Activated T-cell treated with anti-CD3 and anti-CD28 coated beads, Interleukin-2, amount 50 U/mL, for 1 hour (primary cell): ENCODE measurements at regions not wholly inside any gene's neighbourhood (a gene's known extent, or its start where the extent isn't known, plus 50 kb on each side); places are given as distances from the start of the nearest gene placed in this dataset.
"Not testable (repeated sequence)": the region's sequence is repeated elsewhere in the genome, so short reads cannot be mapped to it uniquely, and the experiment has no call there.

Source experiments
- DNase-seq: peaks from one replicate; pipeline ENCODE4 v3.0.0-alpha.2; 2020

DNA sequence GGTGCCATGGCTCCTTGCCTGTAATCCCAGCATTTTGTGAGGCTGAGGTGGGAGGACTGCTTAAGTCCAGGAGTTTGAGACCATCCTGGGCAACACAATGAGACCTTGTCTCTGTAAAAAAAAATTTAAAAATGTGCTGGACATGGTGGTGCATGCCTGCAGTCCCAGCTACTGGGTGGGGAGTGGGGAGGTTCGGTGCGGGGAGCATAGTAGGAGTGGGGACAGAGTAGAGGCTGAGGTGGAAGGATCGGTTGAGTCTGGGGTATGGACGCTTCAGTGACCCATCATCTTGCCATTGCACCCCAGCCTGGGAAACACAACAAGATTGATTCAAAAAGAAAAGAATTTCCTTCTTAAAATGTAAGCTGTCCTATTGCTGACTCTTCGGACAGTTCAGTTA lies 1490.0 kb upstream of the GBE1 start:
- DNase-seq, result no peak

DNA sequence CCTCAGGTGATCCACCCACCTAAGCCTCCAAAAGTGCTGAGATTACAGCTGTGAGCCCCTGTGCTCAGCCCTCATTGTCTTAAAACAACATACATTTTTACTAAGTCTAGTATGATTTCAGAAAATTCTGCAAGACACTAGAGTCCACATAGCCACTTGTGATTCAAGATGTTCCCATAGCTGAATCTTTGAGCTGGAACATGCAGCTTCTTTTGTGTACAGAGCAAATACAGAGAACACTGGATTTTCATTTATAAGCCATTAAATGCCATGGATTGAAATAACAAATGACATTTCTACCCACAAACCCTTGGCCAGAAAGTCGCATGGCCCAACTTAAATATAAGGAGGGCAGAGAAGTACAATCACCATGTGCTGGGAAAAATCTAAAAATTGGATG lies 1489.2 kb upstream of the GBE1 start:
- no peak for DNase-seq

DNA sequence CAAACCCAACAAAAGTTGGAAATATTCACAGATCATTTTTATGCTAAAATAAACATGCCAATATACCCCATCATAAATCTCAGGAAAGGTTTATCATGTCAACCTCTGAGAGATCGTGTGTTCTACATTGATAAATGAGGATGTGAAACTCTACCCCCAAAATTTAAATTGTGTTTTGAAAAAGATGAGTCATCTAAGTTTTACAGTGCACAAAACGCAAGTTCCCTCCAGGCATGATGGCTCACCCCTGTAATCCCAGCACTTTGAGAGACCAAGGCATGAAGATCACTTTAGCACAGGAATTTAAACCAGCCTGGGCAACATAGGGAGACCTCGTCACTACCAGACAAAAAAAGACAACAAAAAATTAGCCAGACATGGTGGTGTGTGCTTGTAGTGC lies 1487.0 kb upstream of the GBE1 start:
- no peak for DNase-seq

DNA sequence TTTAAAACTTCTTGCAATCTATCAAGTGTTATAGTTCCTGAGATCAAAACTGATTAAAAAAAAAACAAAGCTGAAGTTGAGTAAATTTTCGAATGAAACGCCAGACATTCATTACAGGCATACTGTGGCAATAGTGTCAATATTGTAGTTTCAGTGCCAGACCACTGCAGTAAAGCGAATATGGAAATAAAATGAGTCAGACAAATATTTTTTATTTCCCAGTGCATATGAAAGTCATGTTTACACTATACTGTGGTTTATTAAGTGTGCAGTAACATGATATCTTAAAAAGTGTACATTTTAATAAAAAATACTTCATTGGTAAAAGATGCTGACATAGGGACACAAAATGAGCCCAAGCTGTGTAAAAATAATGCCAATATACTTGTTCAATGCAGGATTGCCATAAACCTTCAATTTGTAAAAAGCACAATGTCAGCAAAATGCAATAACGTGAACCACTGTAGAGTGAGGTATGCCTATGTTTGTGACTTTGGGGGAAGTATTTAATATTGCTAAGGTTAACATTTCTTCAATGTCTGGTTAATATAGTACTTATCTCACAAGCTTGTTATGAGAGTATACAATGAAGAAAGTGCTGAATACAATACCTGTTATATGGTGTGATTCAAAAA lies 1473.9 kb upstream of the GBE1 start:
- no peak for DNase-seq

DNA sequence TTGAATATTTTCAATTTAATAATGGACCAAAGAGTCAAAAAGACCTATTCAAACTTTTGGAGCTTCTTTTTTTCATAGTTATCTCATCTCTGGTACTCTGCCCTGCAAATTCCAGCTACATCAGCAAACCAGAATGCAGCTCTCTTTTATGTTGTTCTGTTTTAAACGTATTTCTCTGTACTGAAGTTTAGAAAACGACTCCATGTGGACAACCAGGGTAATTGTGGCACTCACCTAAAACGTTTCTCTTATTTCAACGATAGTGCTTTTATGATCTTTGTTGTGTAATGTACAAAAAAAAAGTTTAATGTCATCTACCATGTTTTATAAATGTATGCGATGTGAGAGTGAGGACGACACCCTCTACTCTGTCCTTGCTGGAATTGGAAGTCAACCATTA lies 1472.3 kb upstream of the GBE1 start:
- no peak for DNase-seq

DNA sequence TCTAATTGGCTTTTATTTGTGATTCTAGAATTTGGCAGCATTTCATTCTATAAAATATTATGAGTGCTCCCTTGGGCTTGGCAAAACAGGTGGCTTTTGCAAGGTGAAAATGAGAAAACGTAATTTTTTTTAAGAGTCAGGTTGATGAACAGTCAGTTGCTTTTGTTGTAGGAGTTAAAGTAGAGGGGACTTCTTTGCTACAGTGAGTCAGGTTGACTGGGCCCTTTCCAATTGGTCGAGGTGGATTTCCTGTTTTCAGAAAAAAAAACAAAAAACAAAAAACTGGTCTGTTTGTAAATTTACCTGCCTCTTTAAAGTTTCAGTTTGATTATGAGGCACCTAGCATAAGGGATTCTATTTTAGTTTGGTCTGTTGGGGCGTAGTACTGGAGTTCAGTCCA lies 1469.4 kb upstream of the GBE1 start:
- DNase-seq, result no peak

DNA sequence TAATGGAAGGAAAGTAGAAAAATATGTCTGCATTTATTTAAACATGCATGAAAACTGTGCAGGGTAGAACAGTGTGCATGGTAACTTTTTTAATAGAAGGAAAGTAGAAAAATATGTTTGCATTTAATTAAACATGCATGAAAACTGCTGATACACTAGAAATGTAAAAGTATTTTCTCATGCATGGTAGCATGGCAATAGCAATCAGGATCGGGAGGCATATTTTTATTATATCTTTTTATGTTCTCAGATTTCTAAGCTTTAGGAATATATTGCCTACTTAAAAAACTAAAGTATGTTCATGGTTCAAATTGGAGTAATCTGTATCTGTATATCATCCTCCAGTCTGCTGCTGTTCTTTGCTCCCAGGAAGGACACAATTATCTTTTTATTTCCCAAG lies 1468.9 kb upstream of the GBE1 start:
- DNase-seq, result no peak

DNA sequence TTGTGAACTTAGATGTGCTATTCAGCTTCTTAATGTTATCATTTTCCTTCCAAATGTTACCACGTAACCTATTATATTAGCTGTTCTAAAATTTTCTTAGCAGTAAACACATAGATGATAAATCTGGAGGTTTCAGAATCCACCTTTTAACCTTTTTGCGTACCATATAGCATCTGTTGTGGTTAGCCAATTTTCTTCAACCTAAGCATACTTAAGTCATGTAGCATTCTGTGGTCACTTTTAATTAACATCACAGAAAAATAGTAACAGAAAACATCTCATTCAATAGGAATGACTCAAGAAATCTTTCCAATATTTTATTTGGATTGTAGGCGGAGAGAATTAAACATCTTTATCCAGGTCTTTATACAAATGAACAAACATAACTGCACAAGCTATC lies 1465.3 kb upstream of the GBE1 start:
- no peak for DNase-seq

DNA sequence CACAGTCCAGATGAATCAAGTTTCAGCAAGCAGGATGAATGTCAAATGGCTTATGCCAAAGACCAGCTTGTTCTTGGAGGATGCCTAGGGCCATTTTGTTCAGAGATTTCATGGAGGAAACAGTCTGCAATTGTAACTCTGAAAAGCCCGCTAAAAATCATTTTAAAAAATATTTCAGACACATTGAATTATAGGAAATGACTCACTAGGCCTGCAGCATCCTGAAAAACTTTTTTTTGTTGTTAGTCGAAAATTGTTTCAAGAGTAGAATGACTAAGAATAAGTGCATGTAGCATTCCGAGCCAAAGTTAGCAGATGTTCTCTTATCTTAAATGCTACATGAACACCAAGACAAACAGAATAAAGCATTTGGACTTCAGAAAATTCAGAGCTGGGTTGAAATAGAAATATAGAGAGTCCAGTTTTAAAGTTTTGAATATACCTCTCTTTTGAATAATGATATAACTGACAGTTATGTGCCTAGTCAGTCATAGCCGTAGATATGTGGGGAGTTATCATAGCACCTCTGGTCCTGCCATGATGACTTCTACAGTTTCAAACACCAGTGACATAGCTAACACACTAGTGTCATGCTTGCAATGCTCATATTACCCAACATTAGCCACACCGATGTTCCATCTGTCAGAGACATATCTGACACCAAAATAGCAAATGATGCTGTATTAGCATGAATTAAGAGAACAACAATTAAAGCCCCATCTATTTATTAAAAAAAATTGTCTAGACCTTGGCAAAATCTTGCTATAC lies 1462.8 kb upstream of the GBE1 start:
- DNase-seq, result no peak

DNA sequence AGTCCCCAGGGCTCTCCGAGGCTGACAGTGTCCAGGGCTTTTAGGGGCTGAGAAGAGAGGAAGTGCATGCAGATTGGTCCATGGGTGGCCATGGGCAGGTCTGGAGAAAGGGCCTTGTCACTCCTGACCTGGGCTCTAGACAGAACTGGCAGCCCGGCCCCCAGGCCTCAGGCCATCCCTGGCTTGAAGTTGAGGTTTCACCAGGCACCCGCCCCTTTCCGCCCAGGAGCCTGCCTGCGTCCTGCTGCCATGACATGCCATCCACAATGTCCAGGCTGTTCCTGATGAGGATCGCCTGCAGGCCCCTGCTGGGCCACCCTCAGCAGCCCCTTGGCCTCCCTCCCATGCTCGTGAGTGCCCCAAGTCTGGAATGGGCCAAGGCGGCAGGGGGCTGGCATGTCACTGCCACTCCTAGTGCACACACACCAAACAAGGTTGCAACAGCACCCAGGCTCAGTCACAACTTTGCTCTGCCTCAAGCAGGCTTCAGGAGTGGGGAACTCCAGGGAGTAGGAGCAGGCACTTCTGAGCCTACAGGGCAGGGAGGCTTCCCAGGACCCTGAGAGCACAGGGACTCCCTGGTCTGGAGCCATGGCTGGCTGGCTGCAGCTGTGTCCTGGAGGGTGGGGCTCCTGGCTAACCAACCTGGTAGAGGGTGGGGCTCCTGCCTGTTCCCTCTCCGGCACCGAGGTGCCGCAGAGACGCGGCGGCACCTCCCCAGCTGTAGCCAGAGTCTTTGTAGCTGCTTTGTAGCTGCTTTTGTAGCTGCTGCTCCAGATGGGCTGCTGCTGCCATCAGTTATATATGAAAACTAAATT lies 1457.1 kb upstream of the GBE1 start:
- DNase-seq, result no peak

DNA sequence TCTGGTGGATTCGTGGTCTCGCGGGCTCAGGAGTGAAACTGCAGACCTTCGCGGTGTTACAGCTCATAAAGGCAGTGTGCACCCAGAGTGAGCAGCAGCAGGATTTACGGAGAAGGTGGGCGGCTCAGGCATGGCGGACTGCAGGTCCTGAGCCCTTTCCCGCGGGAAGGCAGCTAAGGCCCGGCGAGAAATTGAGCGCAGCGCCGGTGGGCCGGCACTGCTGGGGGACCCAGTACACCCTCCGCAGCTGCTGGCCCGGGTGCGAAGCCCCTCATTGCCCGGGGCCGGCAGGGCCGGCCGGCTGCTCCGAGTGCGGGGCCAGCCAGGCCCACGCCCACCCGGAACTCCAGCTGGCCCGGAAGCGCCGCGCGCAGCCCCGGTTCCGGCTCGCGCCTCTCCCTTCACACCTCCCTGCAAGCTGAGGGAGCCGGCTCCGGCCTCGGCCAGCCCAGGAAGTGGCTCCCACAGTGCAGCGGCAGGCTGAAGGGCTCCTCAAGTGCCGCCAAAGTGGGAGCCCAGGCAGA lies 1456.2 kb upstream of the GBE1 start:
- DNase-seq, result not testable (repeated sequence)

DNA sequence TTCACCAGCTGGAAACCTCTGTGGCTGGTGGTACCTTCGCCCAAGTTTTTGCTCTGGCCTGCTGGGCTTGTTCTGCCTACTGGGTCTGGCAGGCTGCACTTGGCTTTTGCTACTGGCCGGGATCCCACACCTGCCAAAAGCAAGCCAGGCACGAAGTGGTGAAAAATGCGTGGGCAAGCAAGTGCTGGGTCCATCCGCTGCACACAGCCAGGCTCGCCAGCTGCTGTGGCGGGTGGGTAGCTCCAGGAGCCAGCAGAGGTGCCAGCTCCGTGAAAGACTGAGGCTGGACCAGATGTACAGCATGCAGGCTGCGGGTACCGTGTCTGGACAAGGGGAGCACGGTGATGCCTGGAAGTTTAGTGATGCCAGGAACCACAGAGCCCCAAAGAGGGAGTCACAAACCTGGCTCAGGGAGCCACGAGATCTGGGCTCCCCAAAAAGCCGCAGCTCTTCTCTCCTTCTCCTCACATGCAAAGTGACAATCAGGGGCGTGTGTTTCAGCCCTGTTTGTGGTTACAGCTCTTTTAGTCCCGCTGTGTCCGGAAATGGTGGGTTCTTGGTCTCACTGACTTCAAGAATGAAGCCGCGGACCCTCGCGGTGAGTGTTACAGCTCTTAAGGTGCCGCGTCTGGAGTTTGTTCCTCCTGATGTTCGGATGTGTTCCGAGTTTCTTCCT lies 1455.6 kb upstream of the GBE1 start:
- no peak for DNase-seq

DNA sequence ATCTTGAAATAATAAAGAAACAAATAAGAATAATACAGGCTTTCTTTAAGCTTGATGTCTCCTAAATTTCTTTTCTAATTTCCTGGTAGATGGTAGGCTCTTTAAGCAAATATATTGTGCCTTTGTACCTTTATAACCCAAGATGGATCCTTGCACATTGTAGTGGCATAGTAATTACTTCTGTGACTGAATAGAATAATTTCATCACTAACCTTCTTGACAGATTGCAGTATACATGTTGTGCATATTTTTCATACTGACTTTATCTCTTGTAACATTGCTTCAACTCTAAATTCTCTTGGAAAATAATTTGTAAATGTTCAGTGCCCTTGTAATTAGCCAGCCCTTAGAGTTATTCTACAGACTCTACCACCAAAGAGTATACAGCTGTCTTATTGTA lies 1433.8 kb upstream of the GBE1 start:
- DNase-seq, result no peak

DNA sequence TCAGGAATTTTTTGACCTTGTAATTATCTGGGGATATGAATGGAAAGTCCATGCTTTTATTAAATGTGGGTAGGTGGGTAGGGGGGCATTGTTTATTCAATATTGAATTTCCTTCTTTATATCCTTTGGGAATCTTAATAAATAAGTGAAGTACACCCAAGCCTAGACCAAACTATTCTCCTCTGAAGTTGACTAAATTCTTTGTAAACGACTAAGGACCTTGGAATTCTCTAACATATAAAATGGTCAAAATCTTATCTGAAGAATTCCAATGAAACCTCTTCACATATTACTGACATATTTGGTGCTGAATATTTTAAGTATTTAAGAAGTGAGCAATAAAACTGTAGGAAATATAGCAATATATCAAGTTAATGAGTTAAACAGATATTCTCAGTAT lies 1432.1 kb upstream of the GBE1 start:
- DNase-seq, result no peak

DNA sequence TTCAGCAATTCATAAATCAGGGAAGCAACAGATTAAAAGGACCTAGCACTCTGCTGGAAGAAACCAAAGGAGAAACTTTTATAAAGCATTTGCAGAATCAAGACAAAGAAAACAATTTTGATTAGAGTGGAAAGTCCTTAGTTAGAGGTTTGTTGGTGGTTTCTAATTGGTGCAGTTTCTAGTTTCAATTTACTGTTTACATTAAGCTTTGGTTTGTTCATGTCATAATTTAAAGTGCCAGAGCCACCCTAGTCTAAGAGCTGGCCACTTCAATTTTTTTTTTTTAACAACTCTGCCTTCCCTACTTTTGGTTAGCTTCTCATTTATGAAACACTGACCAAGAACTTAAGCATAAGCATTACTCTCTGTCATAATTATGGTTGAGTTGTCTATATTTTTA lies 1428.2 kb upstream of the GBE1 start:
- no peak for DNase-seq

DNA sequence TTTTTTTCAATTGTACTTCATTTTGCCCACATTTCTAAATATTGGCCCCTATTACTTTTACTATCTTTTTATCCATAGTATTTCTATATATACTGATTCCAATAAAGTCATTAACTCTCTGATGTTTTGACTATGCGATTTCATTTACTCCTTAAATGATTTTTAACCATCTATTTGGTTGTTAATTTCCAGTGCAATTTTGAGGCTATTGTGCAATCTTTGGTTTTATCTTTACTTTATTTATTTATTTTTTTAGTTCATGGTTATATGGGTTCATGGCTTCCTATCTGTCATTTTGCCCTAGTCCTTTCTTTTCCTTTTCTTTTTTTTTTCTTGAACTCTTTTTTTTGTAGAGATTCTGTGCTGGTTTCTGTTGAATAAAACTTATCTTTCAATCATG lies 1408.0 kb upstream of the GBE1 start:
- DNase-seq, result no peak

DNA sequence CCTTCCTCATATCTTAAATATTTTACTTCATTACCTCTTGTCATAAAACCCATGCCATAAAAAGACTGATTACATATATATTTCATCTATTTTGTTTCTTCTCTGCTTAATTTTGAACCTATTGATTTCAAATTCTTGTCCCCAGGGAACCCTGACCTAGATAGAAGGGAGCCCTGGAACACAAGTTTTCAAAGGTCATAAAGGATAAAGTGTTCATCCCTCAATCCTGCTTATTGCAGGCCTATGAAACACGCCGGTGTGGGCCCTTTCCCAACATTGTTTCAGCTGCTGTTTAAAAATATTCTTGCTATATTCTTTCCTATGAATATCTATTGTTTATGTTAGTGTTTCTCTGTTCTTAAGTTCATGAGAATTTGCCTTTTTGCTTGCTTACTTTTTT lies 1389.5 kb upstream of the GBE1 start:
- no peak for DNase-seq

DNA sequence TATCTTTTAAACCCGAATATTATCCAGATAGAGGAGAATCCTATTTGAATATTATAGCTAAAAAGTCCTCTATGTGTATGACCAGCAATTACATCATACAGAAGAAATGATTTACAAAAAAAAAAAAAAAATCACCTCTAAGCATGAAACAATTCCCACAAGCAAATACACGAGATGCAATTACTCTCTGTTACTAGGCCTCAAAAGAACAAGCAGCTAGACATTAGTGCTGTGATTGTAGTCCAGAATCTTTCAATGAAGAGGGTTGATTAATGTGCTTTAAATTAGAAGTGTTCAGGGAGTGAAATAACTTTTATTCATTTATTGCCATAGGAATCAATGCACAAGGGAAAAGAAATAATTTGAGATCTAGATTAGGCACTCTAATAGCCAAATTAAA lies 1379.5 kb upstream of the GBE1 start:
- DNase-seq, result no peak

DNA sequence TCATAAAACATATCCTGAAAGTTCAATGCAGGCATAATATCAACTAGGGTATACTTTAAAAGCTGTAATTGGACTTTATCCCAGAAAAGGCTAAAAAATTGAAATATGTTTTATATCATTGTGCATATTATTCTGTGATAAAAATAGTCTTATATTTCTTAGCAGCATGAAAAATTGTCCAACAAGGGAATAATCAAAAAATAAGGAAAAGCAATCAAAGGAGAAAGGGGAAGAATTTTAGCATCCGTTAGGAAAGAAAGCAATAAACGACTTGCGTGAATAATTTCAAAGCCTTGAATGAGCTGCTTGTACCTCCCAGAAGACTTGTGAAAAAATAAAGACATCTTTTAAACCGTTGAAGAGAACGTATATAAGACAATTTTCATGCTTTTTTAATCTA lies 1369.8 kb upstream of the GBE1 start:
- DNase-seq, result no peak

DNA sequence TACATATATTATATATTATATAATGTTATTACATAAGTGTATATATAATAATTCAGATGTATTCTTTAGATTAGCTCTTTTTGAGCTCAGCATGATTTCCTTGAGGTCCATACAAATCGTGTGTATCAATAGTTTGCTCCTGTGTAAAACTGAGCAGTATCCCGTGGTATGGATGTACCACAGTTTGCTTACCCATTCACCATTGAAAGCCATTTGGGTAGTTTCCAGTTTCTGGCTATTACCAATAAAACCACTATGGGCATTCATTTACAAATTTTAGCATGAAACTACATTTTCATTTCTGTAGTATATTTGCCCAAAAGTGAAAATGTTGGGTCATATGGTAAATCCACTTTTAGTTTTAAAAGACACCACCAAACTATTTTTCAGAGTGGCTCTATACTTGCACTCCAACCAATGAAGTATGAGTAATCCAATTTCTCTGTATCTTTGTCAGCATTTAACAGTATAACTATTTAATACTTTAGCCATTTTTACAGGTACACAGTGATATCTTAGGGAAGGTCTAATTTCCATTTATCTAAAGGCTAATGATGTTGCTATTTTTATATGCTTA lies 1361.4 kb upstream of the GBE1 start:
- no peak for DNase-seq

DNA sequence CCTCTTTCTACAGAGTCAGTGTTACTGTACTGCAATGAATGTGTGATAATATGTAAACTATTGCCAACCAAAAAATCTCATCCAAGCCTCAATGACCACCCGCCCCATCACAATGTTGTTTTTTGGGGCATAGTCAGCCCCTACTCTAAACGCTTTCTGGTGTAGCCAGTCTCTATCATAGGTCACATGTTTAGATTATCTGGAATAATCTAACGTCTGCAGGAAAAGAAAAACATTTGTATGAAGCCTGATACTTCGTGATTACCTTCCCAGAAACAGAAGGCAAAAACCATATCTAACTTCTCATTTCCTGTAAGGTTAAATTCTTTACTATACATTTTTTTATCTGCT lies 1331.8 kb upstream of the GBE1 start:
- no peak for DNase-seq

DNA sequence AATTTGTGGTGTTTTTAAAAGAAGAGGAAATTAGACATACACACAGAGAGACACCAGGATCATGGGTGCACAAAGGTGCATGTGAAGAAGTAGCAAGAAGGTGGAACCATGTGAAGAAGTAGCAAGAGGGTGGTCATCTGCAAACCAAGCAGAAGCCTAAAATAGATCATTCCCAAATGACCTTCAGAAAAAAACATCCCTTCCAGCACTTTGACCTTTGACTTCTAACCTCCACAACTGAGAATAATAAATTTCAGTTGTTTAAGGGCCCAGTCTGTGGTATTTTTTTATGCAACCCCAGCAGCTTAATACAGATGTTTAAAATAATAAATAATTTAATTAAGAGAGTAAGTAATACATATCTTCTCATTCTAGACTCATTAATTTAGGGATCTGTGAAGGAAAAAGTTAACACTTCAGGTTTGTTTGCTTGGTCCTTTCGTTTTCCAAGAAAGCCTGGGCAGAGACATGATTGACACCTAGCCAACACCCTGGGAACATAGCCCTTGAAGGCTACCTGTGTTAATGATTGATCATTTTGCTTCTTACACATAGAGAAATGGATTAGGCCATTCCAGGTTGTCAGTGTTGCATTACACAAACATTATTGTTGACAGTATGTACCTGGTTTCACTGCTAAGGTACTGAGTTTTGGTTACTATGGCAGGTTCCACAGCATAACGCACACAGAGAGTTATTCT lies 1331.2 kb upstream of the GBE1 start:
- DNase-seq, result no peak
